Psoas muscle (tissue), 7 donors: ENCODE measurements at regions not wholly inside any gene's neighbourhood (a gene's known extent, or its start where the extent isn't known, plus 50 kb on each side); places are given as distances from the start of the nearest gene placed in this dataset.

Experiments
- ATAC-seq, 4 donors: fragments of 200-7000 bp; cut with Tn5 transposase; one replicate each; pipeline ENCODE4 v1.9.1; 2020; ENCODE audit warnings: moderate library complexity in 3 of 4, mild to moderate bottlenecking in 2 of 4
- DNase-seq, 2 donors: peaks; one replicate each; pipeline ENCODE4 v3.0.0-alpha.2; 2020
- H3K27ac ChIP-seq: fragments of 200-600 bp; one replicate; pipeline ENCODE4 v1.8.0; 2022
- H3K27me3 ChIP-seq, 3 donors: fragments of 200-600 bp in 1 of 3; one replicate each; pipeline versions ENCODE4 v1.6.1 to v1.8.0; 2013 to 2022; ENCODE audit warnings: low read length in 2 of 3, mild to moderate bottlenecking in 2 of 3, moderate library complexity in 1 of 3; ENCODE audit not compliant: insufficient read depth in 3 of 3
- H3K36me3 ChIP-seq, 2 donors: fragments of 200-600 bp in 1 of 2; one replicate each; pipeline versions ENCODE4 v1.6.1 to v1.8.0; 2013 to 2022; ENCODE audit warnings: low read depth in 1 of 2, mild to moderate bottlenecking in 1 of 2, moderate library complexity in 1 of 2; ENCODE audit not compliant: insufficient read depth in 1 of 2
- H3K4me1 ChIP-seq: fragments of 200-600 bp; one replicate; pipeline ENCODE4 v1.8.0; 2022
- H3K4me3 ChIP-seq: fragments of 200-600 bp; one replicate; pipeline ENCODE4 v1.8.0; 2022; ENCODE audit warnings: mild to moderate bottlenecking
- H3K9me3 ChIP-seq: fragments of 200-600 bp; one replicate; pipeline ENCODE4 v1.8.0; 2022
- CTCF ChIP-seq: fragments of 200-600 bp; IDR thresholded peaks from one replicate; pipeline ENCODE4 v1.8.0; 2022; ENCODE audit warnings: antibody characterized with exemption
- WGBS, 3 donors: extraction: QIAGEN DNeasy Blood & Tissue Kit; methylation state at CpG; one replicate each; pipeline versions ENCODE4 v1.1.6 to v1.1.7; 2013; 5-methylcytosine and 5-hydroxymethylcytosine counted together
- intact Hi-C, 2 donors: fragments of 100-400 bp; cut with DNase I; formaldehyde crosslinking; loops; one replicate each; pipeline versions ENCODE4 v1.11.0 to v1.14.2; 2022
- donor health status: healthy with polysubstance abuse.
- donor health status: DM: no; HTN: no; CAD: no; lungs with moderate emphysema.
- donor health status: Bipolar disorder and iron deficiency.
- donor health status: healthy.
- donor health status: DM: yes; HTN: yes; CAD: no.
- donor health status: DM: no; HTN: no; CAD: no.
- donor health status: DM: yes; HTN: yes; CAD: no.

DNA sequence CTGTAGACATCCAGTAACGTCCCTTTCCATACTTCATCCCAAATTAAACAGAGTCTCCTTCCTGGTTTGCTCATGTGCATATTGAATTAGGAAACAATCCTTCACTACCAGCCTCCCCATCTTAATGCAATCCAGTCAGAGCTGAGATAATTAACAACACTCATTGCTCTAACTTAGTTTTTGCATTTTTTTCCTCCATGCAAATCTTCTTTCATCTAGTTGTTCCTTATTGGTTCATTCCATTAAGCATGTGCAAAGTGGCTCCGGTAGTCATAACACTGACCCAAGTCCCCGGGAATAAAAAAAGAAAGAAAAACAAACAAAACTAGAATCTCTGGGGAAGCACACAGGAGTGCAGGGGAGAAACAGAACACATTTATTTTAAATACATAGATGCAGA lies 1176.1 kb downstream of the GATA3 start:
- ATAC-seq, result no peak
- no peak for DNase-seq
- no peaks in the 10 kb centered on the region for H3K9me3 ChIP-seq
- intact Hi-C loops, result no loop called here
- no peak overlapping the region for H3K4me3 ChIP-seq
- no peaks in the 10 kb centered on the region for H3K4me1 ChIP-seq
- 41 to 50% (median 47%) methylated on average over 3 of the region's 3 CpGs for WGBS, 3 donors
- peaks cover 0 to 7% (median 3%) of the 10 kb centered on the region in 3 donors for H3K27me3 ChIP-seq
- H3K36me3 ChIP-seq, result no peaks in the 10 kb centered on the region
- H3K27ac ChIP-seq, result no peak overlapping the region
- TF ChIP-seq CTCF, result no peak

GRCh38 chr10:9234191-9234590 lies 1179.7 kb downstream of the GATA3 start:
- Histone ChIP-seq H3K27ac (no peak overlapping the region), H3K4me3 (no peak overlapping the region), H3K27me3 (peaks cover 0 to 9% (median 0%) of the 10 kb centered on the region in 3 donors), H3K4me1 (no peaks in the 10 kb centered on the region), H3K36me3 (no peaks in the 10 kb centered on the region), H3K9me3 (no peaks in the 10 kb centered on the region)
- no peak for TF ChIP-seq CTCF
- intact Hi-C loops, result no loop called here
- ATAC-seq (no peak), DNase-seq (no peak)
- WGBS, 3 donors, result 40 to 49% (median 47%) methylated on average over 1 of the region's 1 CpG

- ATAC-seq (no peak), DNase-seq (no peak)
- H3K36me3 ChIP-seq, result no peaks in the 10 kb centered on the region
- intact Hi-C loops, result no loop called here
- no peak overlapping the region for H3K4me3 ChIP-seq
- TF ChIP-seq CTCF, result no peak
- WGBS, 3 donors, result 78 to 84% (median 78%) methylated on average over 4 of the region's 4 CpGs
- no peaks in the 10 kb centered on the region for H3K9me3 ChIP-seq
- no peak overlapping the region for H3K27ac ChIP-seq
- H3K27me3 ChIP-seq, result peaks cover 0 to 2% (median 0%) of the 10 kb centered on the region in 3 donors
- H3K4me1 ChIP-seq, result no peaks in the 10 kb centered on the region
Measured at GRCh38 chr10:9238041-9238440, 1183.6 kb downstream of the GATA3 start.

- H3K4me1 ChIP-seq, result no peaks in the 10 kb centered on the region
- 69 to 78% (median 74%) methylated on average over 8 of the region's 8 CpGs for WGBS, 3 donors
Measured at GRCh38 chr10:9239298-9239697, 1184.8 kb downstream of the GATA3 start.

More at GRCh38 chr10:9239298-9239697, 1184.8 kb downstream of the GATA3 start:
- no peak for TF ChIP-seq CTCF
- no peaks in the 10 kb centered on the region for H3K9me3 ChIP-seq
- DNase-seq, result no peak
- no peak for ATAC-seq
- peaks cover 0 to 2% (median 0%) of the 10 kb centered on the region in 3 donors for H3K27me3 ChIP-seq
- no peak overlapping the region for H3K4me3 ChIP-seq
- H3K36me3 ChIP-seq, result no peaks in the 10 kb centered on the region
- H3K27ac ChIP-seq, result no peak overlapping the region
- intact Hi-C loops, result no loop called here
